Neuronal stem cell (in vitro differentiated cells): ENCODE measurements at regions not wholly inside any gene's neighbourhood (a gene's known extent, or its start where the extent isn't known, plus 50 kb on each side); places are given as distances from the start of the nearest gene placed in this dataset.

Experiments used
- DNase-seq: peaks from one replicate; pipeline ENCODE4 v3.0.0-alpha.2; 2013; ENCODE audit warnings: low spot score
- H2AFZ ChIP-seq: one replicate; pipeline ENCODE4 v1.6.1; 2013; ENCODE audit warnings: mild to moderate bottlenecking, low read length, inconsistent platforms
- H2AK5ac ChIP-seq: 2 replicates; pipeline ENCODE4 v1.6.1; 2013; ENCODE audit warnings: low read depth, mild to moderate bottlenecking, inconsistent platforms, low read length, moderate library complexity, mixed read lengths
- H2BK120ac ChIP-seq: 2 replicates; pipeline ENCODE4 v1.6.1; 2013; ENCODE audit warnings: low read depth, mild to moderate bottlenecking, inconsistent platforms, low read length, moderate library complexity, mixed read lengths
- H2BK12ac ChIP-seq: one replicate; pipeline ENCODE4 v1.6.1; 2013; ENCODE audit warnings: low read length, inconsistent platforms
- H2BK15ac ChIP-seq: 2 replicates; pipeline ENCODE4 v1.6.1; 2013; ENCODE audit warnings: mild to moderate bottlenecking, low read length, inconsistent platforms, mixed read lengths
- H2BK5ac ChIP-seq: one replicate; pipeline ENCODE4 v1.6.1; 2013; ENCODE audit warnings: inconsistent platforms, mild to moderate bottlenecking, low read length, moderate library complexity
- H3K14ac ChIP-seq: one replicate; pipeline ENCODE4 v1.6.1; 2013; ENCODE audit warnings: low read length, inconsistent platforms
- H3K18ac ChIP-seq: 2 replicates; pipeline ENCODE4 v1.6.1; 2013; ENCODE audit warnings: low read length, inconsistent platforms
- H3K23ac ChIP-seq: 2 replicates; pipeline ENCODE4 v1.6.1; 2013; ENCODE audit warnings: low read depth, mild to moderate bottlenecking, mixed read lengths, low read length, inconsistent platforms; ENCODE audit not compliant: poor library complexity
- H3K27ac ChIP-seq: replicated peaks from 3 replicates; pipeline ENCODE4 v1.5.1; 2013; ENCODE audit warnings: low read length, inconsistent platforms
- H3K27me3 ChIP-seq, 3 experiments: 2 replicates each; pipeline ENCODE4 v1.6.1; 2013; ENCODE audit warnings: low read length in 3 of 3, mild to moderate bottlenecking in 2 of 3, inconsistent platforms in 1 of 3, low read depth in 1 of 3, mixed read lengths in 1 of 3, moderate library complexity in 1 of 3; ENCODE audit not compliant: control insufficient read depth in 3 of 3, insufficient read depth in 3 of 3
- H3K36me3 ChIP-seq, 2 donors: replicated peaks in 1 of 2; 2 replicates each; pipeline ENCODE4 v1.6.1; 2013; ENCODE audit warnings: low read length in 2 of 2; ENCODE audit not compliant: control insufficient read depth in 2 of 2, insufficient read depth in 2 of 2
- H3K4ac ChIP-seq: 2 replicates; pipeline ENCODE4 v1.6.1; 2013; ENCODE audit warnings: inconsistent platforms, mild to moderate bottlenecking, low read length, moderate library complexity
- H3K4me1 ChIP-seq, 2 donors: 1 replicate in 1 of 2; 2 replicates in 1 of 2; pipeline ENCODE4 v1.6.1; 2013; ENCODE audit warnings: low read length in 2 of 2, low read depth in 1 of 2; ENCODE audit not compliant: control insufficient read depth in 2 of 2, insufficient read depth in 1 of 2
- H3K4me2 ChIP-seq: one replicate; pipeline ENCODE4 v1.6.1; 2013; ENCODE audit warnings: mild to moderate bottlenecking, low read length, inconsistent platforms; ENCODE audit not compliant: insufficient read depth, poor library complexity, severe bottlenecking
- H3K4me3 ChIP-seq, 2 donors: 2 replicates each; pipeline ENCODE4 v1.5.1; 2013; ENCODE audit warnings: low read length in 2 of 2, mild to moderate bottlenecking in 2 of 2, inconsistent platforms in 1 of 2, moderate library complexity in 1 of 2
- H3K79me1 ChIP-seq: one replicate; pipeline ENCODE4 v1.6.1; 2013; ENCODE audit warnings: low read depth, mild to moderate bottlenecking, inconsistent platforms, low read length, moderate library complexity
- H3K9ac ChIP-seq: one replicate; pipeline ENCODE4 v1.6.1; 2013; ENCODE audit warnings: mild to moderate bottlenecking, low read depth, low read length, inconsistent platforms; ENCODE audit not compliant: poor library complexity
- H3K9me3 ChIP-seq, 2 donors: replicated peaks in 1 of 2; 2 replicates each; pipeline versions ENCODE3 to v1.6.1; 2013; ENCODE audit warnings: low read length in 2 of 2, mild to moderate bottlenecking in 2 of 2, inconsistent platforms in 1 of 2, low read depth in 1 of 2, mixed read lengths in 1 of 2, moderate library complexity in 1 of 2; ENCODE audit not compliant: control insufficient read depth in 2 of 2, insufficient read depth in 1 of 2
- H4K8ac ChIP-seq: one replicate; pipeline ENCODE4 v1.6.1; 2013; ENCODE audit warnings: low read depth, mild to moderate bottlenecking, inconsistent platforms, low read length, moderate library complexity
- H4K91ac ChIP-seq: one replicate; pipeline ENCODE4 v1.6.1; 2013; ENCODE audit warnings: low read length, low read depth, mild to moderate bottlenecking, inconsistent platforms; ENCODE audit not compliant: poor library complexity
- WGBS, 2 donors: extraction: QIAGEN DNeasy Blood & Tissue Kit; methylation state at CpG; one replicate each; pipeline ENCODE4 v1.1.7; 2013; ENCODE audit warnings: missing lambda C conversion rate in 2 of 2, mixed read lengths in 1 of 2; ENCODE audit not compliant: insufficient read length in 2 of 2, insufficient replicate concordance in 1 of 2; ENCODE audit errors: extremely low coverage in 2 of 2; 5-methylcytosine and 5-hydroxymethylcytosine counted together

GRCh38 chr17:14813649-14814370 is 451.3 kb downstream of the PMP22 start:
- no peaks in the 10 kb centered on the region for H3K79me1 ChIP-seq
- no peak overlapping the region for H3K4me2 ChIP-seq
- H4K91ac ChIP-seq, result no peak overlapping the region
- H3K9me3 ChIP-seq, result peaks cover 0 to 13% of the 10 kb centered on the region in 2 donors
- H2BK5ac ChIP-seq, result no peak overlapping the region
- H3K23ac ChIP-seq, result no peak overlapping the region
- no peaks in the 10 kb centered on the region for H3K36me3 ChIP-seq
- no CpG with 5 or more reads among the region's 18 CpGs for WGBS, 2 donors
- no peak overlapping the region for H3K27ac ChIP-seq
- no peaks in the 10 kb centered on the region for H3K4me1 ChIP-seq
- no peaks in the 10 kb centered on the region for H3K27me3 ChIP-seq
- H4K8ac ChIP-seq, result no peak overlapping the region
- no peak for DNase-seq
- no peak overlapping the region for H2AFZ ChIP-seq
- H3K4me3 ChIP-seq, result no peak overlapping the region
- H3K9ac ChIP-seq, result no peak overlapping the region
- H3K4ac ChIP-seq, result no peak overlapping the region
- no peak overlapping the region for H2BK15ac ChIP-seq
- H2BK120ac ChIP-seq, result no peak overlapping the region
- H2BK12ac ChIP-seq, result no peak overlapping the region
- no peak overlapping the region for H3K18ac ChIP-seq
- H2AK5ac ChIP-seq, result no peak overlapping the region
- H3K14ac ChIP-seq, result no peak overlapping the region

- no peak overlapping the region for H2BK15ac ChIP-seq
- no peak overlapping the region for H3K4ac ChIP-seq
- H2AK5ac ChIP-seq, result no peak overlapping the region
- no peaks in the 10 kb centered on the region for H3K27me3 ChIP-seq
- H2BK12ac ChIP-seq, result no peak overlapping the region
- no peak overlapping the region for H2BK120ac ChIP-seq
- no peaks in the 10 kb centered on the region for H3K79me1 ChIP-seq
- no peak for DNase-seq
- peaks cover 1 to 21% of the 10 kb centered on the region in 2 donors for H3K9me3 ChIP-seq
- no peak overlapping the region for H3K23ac ChIP-seq
- H3K36me3 ChIP-seq, result no peaks in the 10 kb centered on the region
- H3K9ac ChIP-seq, result no peak overlapping the region
- peaks cover 4 to 13% of the 10 kb centered on the region in 2 donors for H3K4me1 ChIP-seq
- no peak overlapping the region for H3K14ac ChIP-seq
- H2BK5ac ChIP-seq, result no peak overlapping the region
- H3K4me3 ChIP-seq, result no peak overlapping the region
- H4K8ac ChIP-seq, result no peak overlapping the region
- no peak overlapping the region for H3K4me2 ChIP-seq
- no peak overlapping the region for H4K91ac ChIP-seq
- H3K18ac ChIP-seq, result no peak overlapping the region
- H2AFZ ChIP-seq, result no peak overlapping the region
- no peak overlapping the region for H3K27ac ChIP-seq
Measured at GRCh38 chr17:14808425-14808824, 456.7 kb downstream of the PMP22 start.

GRCh38 chr17:14805348-14805747 is 459.8 kb downstream of the PMP22 start:
- Histone ChIP-seq H2BK12ac (no peak overlapping the region), H3K4me2 (no peak overlapping the region), H3K14ac (no peak overlapping the region), H3K36me3 (no peaks in the 10 kb centered on the region), H2BK5ac (no peak overlapping the region), H2AK5ac (no peak overlapping the region), H3K4me3 (no peak overlapping the region), H3K27ac (no peak overlapping the region), H2BK120ac (no peak overlapping the region), H3K79me1 (no peaks in the 10 kb centered on the region), H3K23ac (no peak overlapping the region), H3K4me1 (peaks cover 4 to 13% of the 10 kb centered on the region in 2 donors), H3K9ac (no peak overlapping the region), H4K91ac (no peak overlapping the region), H4K8ac (no peak overlapping the region), H3K18ac (no peak overlapping the region), H3K9me3 (peaks cover 1 to 16% of the 10 kb centered on the region in 2 donors), H2BK15ac (no peak overlapping the region), H3K27me3 (no peaks in the 10 kb centered on the region), H2AFZ (no peak overlapping the region), H3K4ac (no peak overlapping the region)
- peak; percentile 29 for DNase-seq

GRCh38 chr17:14803826-14804225 is 461.3 kb downstream of the PMP22 start:
- peak overlapping the region; percentile 51 for H2AFZ ChIP-seq
- WGBS, 2 donors, result no CpG with 5 or more reads among the region's 3 CpGs
- H4K8ac ChIP-seq, result no peak overlapping the region
- no peak overlapping the region for H3K9ac ChIP-seq
- H3K79me1 ChIP-seq, result no peaks in the 10 kb centered on the region
- no peak overlapping the region for H2BK5ac ChIP-seq
- H3K4ac ChIP-seq, result no peak overlapping the region
- DNase-seq, result no peak
- no peak overlapping the region for H2AK5ac ChIP-seq
- H3K27me3 ChIP-seq, result no peaks in the 10 kb centered on the region
- H3K36me3 ChIP-seq, result no peaks in the 10 kb centered on the region
- no peak overlapping the region for H4K91ac ChIP-seq
- no peak overlapping the region for H3K23ac ChIP-seq
- H2BK15ac ChIP-seq, result no peak overlapping the region
- no peak overlapping the region for H3K4me2 ChIP-seq
- no peak overlapping the region for H3K27ac ChIP-seq
- no peak overlapping the region for H3K18ac ChIP-seq
- H3K14ac ChIP-seq, result no peak overlapping the region
- no peak overlapping the region for H3K4me3 ChIP-seq
- H2BK12ac ChIP-seq, result no peak overlapping the region
- peaks cover 1 to 16% of the 10 kb centered on the region in 2 donors for H3K9me3 ChIP-seq
- no peak overlapping the region for H2BK120ac ChIP-seq
- H3K4me1 ChIP-seq, result peaks cover 4 to 13% of the 10 kb centered on the region in 2 donors
